Osteoblast (primary cell): ENCODE measurements at regions not wholly inside any gene's neighbourhood (a gene's known extent, or its start where the extent isn't known, plus 50 kb on each side); places are given as distances from the start of the nearest gene placed in this dataset.

Experiments
- DNase-seq: peaks from one replicate; pipeline ENCODE4 v3.0.0; 2011; ENCODE audit warnings: low spot score, mixed read lengths; ENCODE audit not compliant: insufficient read length; ENCODE audit errors: missing footprints
- H2AFZ ChIP-seq: 2 replicates; pipeline ENCODE4 v1.6.0; 2011; ENCODE audit warnings: mild to moderate bottlenecking, low read length
- H3K27ac ChIP-seq: 2 replicates; pipeline ENCODE4 v1.5.1; 2011; ENCODE audit warnings: mild to moderate bottlenecking, low read depth, low read length, moderate library complexity
- H3K27me3 ChIP-seq: 2 replicates; pipeline ENCODE4 v1.6.0; 2012; ENCODE audit warnings: mild to moderate bottlenecking, control low read depth, inconsistent platforms, low read length, moderate library complexity; ENCODE audit not compliant: insufficient read depth
- H3K36me3 ChIP-seq: 2 replicates; pipeline ENCODE4 v1.5.1; 2011; ENCODE audit warnings: mild to moderate bottlenecking, low read length, control low read depth, moderate library complexity; ENCODE audit not compliant: insufficient read depth
- H3K4me1 ChIP-seq: 2 replicates; pipeline ENCODE4 v1.5.1; 2011; ENCODE audit warnings: mild to moderate bottlenecking, low read length, control low read depth, moderate library complexity; ENCODE audit not compliant: insufficient read depth
- H3K4me2 ChIP-seq: 2 replicates; pipeline ENCODE4 v1.6.0; 2011; ENCODE audit warnings: mild to moderate bottlenecking, low read length; ENCODE audit not compliant: insufficient read depth
- H3K4me3 ChIP-seq: fragments of 200-600 bp; sonication (generic); 3 replicates; pipeline ENCODE4 v1.5.1; 2012; ENCODE audit warnings: mild to moderate bottlenecking, low read length, inconsistent platforms; ENCODE audit not compliant: insufficient read depth
- H3K79me2 ChIP-seq: 2 replicates; pipeline ENCODE4 v1.6.0; 2012; ENCODE audit warnings: mild to moderate bottlenecking, low read length, control low read depth, inconsistent platforms; ENCODE audit not compliant: insufficient read depth
- H3K9me3 ChIP-seq: 2 replicates; pipeline ENCODE4 v1.5.1; 2011; ENCODE audit warnings: low read depth, low read length, control low read depth
- H4K20me1 ChIP-seq: 2 replicates; pipeline ENCODE4 v1.6.0; 2012; ENCODE audit warnings: mild to moderate bottlenecking, low read length, control low read depth; ENCODE audit not compliant: insufficient read depth
- CTCF ChIP-seq: IDR thresholded peaks from 2 replicates; pipeline ENCODE4 v1.5.1; 2011; ENCODE audit warnings: mild to moderate bottlenecking, low read depth, low read length, moderate library complexity; ENCODE audit errors: extremely low read depth

GRCh38 chr6:156061465-156061864 lies 605.8 kb upstream of the NOX3 start:
- Histone ChIP-seq H3K4me3 (no peak overlapping the region), H3K4me1 (no peaks in the 10 kb centered on the region), H4K20me1 (no peaks in the 10 kb centered on the region), H3K9me3 (no peaks in the 10 kb centered on the region), H3K4me2 (no peak overlapping the region), H3K79me2 (no peaks in the 10 kb centered on the region), H3K27me3 (no peaks in the 10 kb centered on the region), H2AFZ (no peak overlapping the region), H3K27ac (no peak overlapping the region), H3K36me3 (no peaks in the 10 kb centered on the region)
- DNase-seq = no peak
- no peak for TF ChIP-seq CTCF

GRCh38 chr6:156060013-156060412 lies 604.4 kb upstream of the NOX3 start:
- TF ChIP-seq CTCF = no peak
- DNase-seq = no peak
- Histone ChIP-seq H4K20me1 (no peaks in the 10 kb centered on the region), H2AFZ (no peak overlapping the region), H3K4me3 (no peak overlapping the region), H3K79me2 (no peaks in the 10 kb centered on the region), H3K4me2 (no peak overlapping the region), H3K4me1 (no peaks in the 10 kb centered on the region), H3K9me3 (no peaks in the 10 kb centered on the region), H3K36me3 (no peaks in the 10 kb centered on the region), H3K27me3 (no peaks in the 10 kb centered on the region), H3K27ac (no peak overlapping the region)

- DNase-seq = no peak
- Histone ChIP-seq H3K27ac (no peak overlapping the region), H4K20me1 (no peaks in the 10 kb centered on the region), H3K27me3 (no peaks in the 10 kb centered on the region), H2AFZ (no peak overlapping the region), H3K79me2 (no peaks in the 10 kb centered on the region), H3K36me3 (no peaks in the 10 kb centered on the region), H3K4me2 (no peak overlapping the region), H3K4me1 (no peaks in the 10 kb centered on the region), H3K4me3 (no peak overlapping the region), H3K9me3 (no peaks in the 10 kb centered on the region)
- TF ChIP-seq CTCF = no peak
Observed at GRCh38 chr6:156058356-156058755, 602.7 kb upstream of the NOX3 start.

GRCh38 chr6:156057869-156058268 lies 602.2 kb upstream of the NOX3 start:
- Histone ChIP-seq H4K20me1 (no peaks in the 10 kb centered on the region), H3K27ac (no peak overlapping the region), H3K4me1 (no peaks in the 10 kb centered on the region), H3K27me3 (no peaks in the 10 kb centered on the region), H3K4me2 (no peak overlapping the region), H3K4me3 (no peak overlapping the region), H3K9me3 (no peaks in the 10 kb centered on the region), H3K36me3 (no peaks in the 10 kb centered on the region), H2AFZ (no peak overlapping the region), H3K79me2 (no peaks in the 10 kb centered on the region)
- DNase-seq = no peak
- no peak for TF ChIP-seq CTCF
